ENCODE measurements at regions not wholly inside any gene's neighbourhood (a gene's known extent, or its start where the extent isn't known, plus 50 kb on each side); places are given as distances from the start of the nearest gene placed in this dataset.

GRCh38 chr1:58333511-58333910 is 213.0 kb downstream of the OMA1 start:
- TF ChIP-seq TAF1 (IDR thresholded peaks at IDR 0.05; ENCODE audit: borderline replicate concordance, low read depth, low read length) (no peak), POLR2A (IDR thresholded peaks at IDR 0.05; ENCODE audit: low read depth, low read length) (no peak)
